ENCODE measurements at regions not wholly inside any gene's neighbourhood (a gene's known extent, or its start where the extent isn't known, plus 50 kb on each side); places are given as distances from the start of the nearest gene placed in this dataset.

DNA sequence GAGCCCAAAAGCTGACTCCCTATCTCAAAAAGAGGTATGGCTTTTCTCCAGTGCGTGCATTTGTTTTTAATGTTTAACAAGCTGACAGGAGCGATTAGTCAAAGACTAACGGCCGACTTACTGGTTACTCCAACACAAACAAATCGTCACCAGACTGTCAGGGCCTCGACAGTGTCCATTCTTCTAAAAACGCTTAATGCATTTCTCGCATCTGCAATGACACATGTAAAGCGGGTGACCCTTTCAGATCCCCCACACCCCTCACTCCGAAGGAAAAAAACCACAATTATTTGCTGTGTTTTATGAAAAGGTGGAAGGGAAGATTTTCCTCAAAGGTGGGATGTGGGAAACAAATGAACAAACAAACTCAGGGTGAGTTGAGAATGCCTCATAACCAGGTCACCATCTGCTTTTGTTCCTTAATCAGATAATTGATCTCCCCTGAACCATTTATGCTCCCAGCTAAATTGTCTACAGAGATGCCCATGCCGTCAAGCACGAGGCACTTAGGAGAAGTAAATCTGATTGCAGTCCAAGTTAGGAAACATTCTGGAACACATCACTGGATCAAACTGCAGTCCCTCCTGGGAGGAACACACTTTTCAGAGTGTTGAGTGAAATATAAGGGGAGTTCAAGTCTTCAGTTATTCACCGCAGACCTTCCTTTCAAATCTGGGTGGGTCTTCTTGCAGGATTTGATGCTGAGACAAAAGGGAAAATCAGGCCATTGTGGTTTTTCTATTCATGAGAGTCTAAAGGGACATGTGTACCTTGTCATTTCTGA lies 340.8 kb downstream of the CMPK2 start:
- no peak for TF ChIP-seq SIN3A (IDR thresholded peaks at IDR 0.05; ENCODE audit: low read depth)
- TF ChIP-seq EZH2 (IDR thresholded peaks at IDR 0.05): no peak
- no peak for TF ChIP-seq CTCF (IDR thresholded peaks at IDR 0.05 in 2 of 3, conservative IDR thresholded peaks at IDR 0.05 in 1 of 3; ENCODE audit: borderline replicate concordance in 1 of 3, insufficient read depth in 1 of 3, low read depth in 2 of 3, low read length in 2 of 3)

All from HCT116 (cell line).